Adipocyte (in vitro differentiated cells): ENCODE measurements at regions not wholly inside any gene's neighbourhood (a gene's known extent, or its start where the extent isn't known, plus 50 kb on each side); places are given as distances from the start of the nearest gene placed in this dataset.

Experiments used
- DNase-seq: peaks from one replicate; pipeline ENCODE4 v3.0.0-alpha.2; 2015; ENCODE audit warnings: low read depth
- H3K27me3 ChIP-seq: replicated peaks from 2 replicates; pipeline ENCODE4 v1.7.0; 2013; ENCODE audit warnings: mild to moderate bottlenecking, low read length, moderate library complexity; ENCODE audit not compliant: control insufficient read depth, insufficient read depth
- H3K36me3 ChIP-seq: 2 replicates; pipeline ENCODE4 v1.7.0; 2013; ENCODE audit warnings: low read length, mild to moderate bottlenecking, moderate library complexity; ENCODE audit not compliant: control insufficient read depth, insufficient read depth, severe bottlenecking
- H3K4me1 ChIP-seq: 2 replicates; pipeline ENCODE4 v1.7.0; 2013; ENCODE audit warnings: mild to moderate bottlenecking, low read length, moderate library complexity; ENCODE audit not compliant: control insufficient read depth, insufficient read depth
- H3K4me3 ChIP-seq: 2 replicates; pipeline ENCODE4 v1.7.0; 2013; ENCODE audit warnings: mild to moderate bottlenecking, low read length, moderate library complexity
- H3K9ac ChIP-seq: 2 replicates; pipeline ENCODE4 v1.7.0; 2013; ENCODE audit warnings: mild to moderate bottlenecking, low read length, moderate library complexity
- H3K9me3 ChIP-seq: 2 replicates; pipeline ENCODE4 v1.7.0; 2013; ENCODE audit warnings: mild to moderate bottlenecking, low read length, moderate library complexity; ENCODE audit not compliant: control insufficient read depth

- Histone ChIP-seq H3K4me3 (no peak overlapping the region), H3K9ac (no peak overlapping the region), H3K36me3 (no peaks in the 10 kb centered on the region), H3K9me3 (no peaks in the 10 kb centered on the region), H3K27me3 (no peaks in the 10 kb centered on the region), H3K4me1 (peaks cover 31% of the 10 kb centered on the region)
- peak; percentile 90 for DNase-seq
These were observed 369.0 kb upstream of the DYNLRB2 start for GRCh38 chr16:80171746-80172145.

- Histone ChIP-seq H3K9me3 (no peaks in the 10 kb centered on the region), H3K4me1 (peaks cover 31% of the 10 kb centered on the region), H3K27me3 (no peaks in the 10 kb centered on the region), H3K9ac (no peak overlapping the region), H3K36me3 (no peaks in the 10 kb centered on the region), H3K4me3 (no peak overlapping the region)
- DNase-seq, result no peak
These were observed 369.6 kb upstream of the DYNLRB2 start for GRCh38 chr16:80171199-80171598.

GRCh38 chr16:80167657-80168390, 373.0 kb upstream of the DYNLRB2 start:
- Histone ChIP-seq H3K9me3 (no peaks in the 10 kb centered on the region), H3K27me3 (no peaks in the 10 kb centered on the region), H3K9ac (no peak overlapping the region), H3K36me3 (no peaks in the 10 kb centered on the region), H3K4me1 (peaks cover 4% of the 10 kb centered on the region), H3K4me3 (no peak overlapping the region)
- no peak for DNase-seq

GRCh38 chr16:80166082-80166481, 374.7 kb upstream of the DYNLRB2 start:
- no peak overlapping the region for H3K9ac ChIP-seq
- no peaks in the 10 kb centered on the region for H3K27me3 ChIP-seq
- no peak for DNase-seq
- peaks cover 4% of the 10 kb centered on the region for H3K4me1 ChIP-seq
- no peaks in the 10 kb centered on the region for H3K36me3 ChIP-seq
- H3K4me3 ChIP-seq, result no peak overlapping the region
- no peaks in the 10 kb centered on the region for H3K9me3 ChIP-seq

GRCh38 chr16:80164966-80165550, 375.7 kb upstream of the DYNLRB2 start:
- DNase-seq, result no peak
- Histone ChIP-seq H3K4me1 (peaks cover 4% of the 10 kb centered on the region), H3K36me3 (no peaks in the 10 kb centered on the region), H3K4me3 (no peak overlapping the region), H3K9ac (no peak overlapping the region), H3K27me3 (no peaks in the 10 kb centered on the region), H3K9me3 (no peaks in the 10 kb centered on the region)

- Histone ChIP-seq H3K4me1 (peaks cover 4% of the 10 kb centered on the region), H3K27me3 (no peaks in the 10 kb centered on the region), H3K9me3 (no peaks in the 10 kb centered on the region), H3K9ac (no peak overlapping the region), H3K4me3 (no peak overlapping the region), H3K36me3 (no peaks in the 10 kb centered on the region)
- DNase-seq, result no peak
These were observed 377.5 kb upstream of the DYNLRB2 start for GRCh38 chr16:80163339-80163738.

- H3K4me3 ChIP-seq, result no peak overlapping the region
- H3K9ac ChIP-seq, result no peak overlapping the region
- H3K4me1 ChIP-seq, result peaks cover 4% of the 10 kb centered on the region
- no peaks in the 10 kb centered on the region for H3K27me3 ChIP-seq
- no peaks in the 10 kb centered on the region for H3K36me3 ChIP-seq
- no peaks in the 10 kb centered on the region for H3K9me3 ChIP-seq
- DNase-seq, result no peak
These were observed 378.7 kb upstream of the DYNLRB2 start for GRCh38 chr16:80161799-80162739.

GRCh38 chr16:80158766-80159165, 382.0 kb upstream of the DYNLRB2 start:
- H3K9ac ChIP-seq, result no peak overlapping the region
- H3K4me3 ChIP-seq, result no peak overlapping the region
- no peaks in the 10 kb centered on the region for H3K36me3 ChIP-seq
- H3K9me3 ChIP-seq, result no peaks in the 10 kb centered on the region
- DNase-seq, result peak; percentile 36
- no peaks in the 10 kb centered on the region for H3K27me3 ChIP-seq
- peaks cover 4% of the 10 kb centered on the region for H3K4me1 ChIP-seq

GRCh38 chr16:80151722-80152111, 389.1 kb upstream of the DYNLRB2 start:
- H3K36me3 ChIP-seq, result no peaks in the 10 kb centered on the region
- peaks cover 25% of the 10 kb centered on the region for H3K4me1 ChIP-seq
- no peak overlapping the region for H3K4me3 ChIP-seq
- no peak overlapping the region for H3K9ac ChIP-seq
- H3K27me3 ChIP-seq, result no peaks in the 10 kb centered on the region
- no peaks in the 10 kb centered on the region for H3K9me3 ChIP-seq
- no peak for DNase-seq

- DNase-seq, result peak; percentile 56
These were observed 389.6 kb upstream of the DYNLRB2 start for GRCh38 chr16:80150978-80151721.

GRCh38 chr16:80148826-80149225, 392.0 kb upstream of the DYNLRB2 start:
- H3K4me1 ChIP-seq, result peaks cover 29% of the 10 kb centered on the region
- no peak for DNase-seq

More at GRCh38 chr16:80150978-80151721, 389.6 kb upstream of the DYNLRB2 start:
- no peaks in the 10 kb centered on the region for H3K36me3 ChIP-seq
- no peak overlapping the region for H3K9ac ChIP-seq
- no peaks in the 10 kb centered on the region for H3K9me3 ChIP-seq
- peaks cover 29% of the 10 kb centered on the region for H3K4me1 ChIP-seq
- no peaks in the 10 kb centered on the region for H3K27me3 ChIP-seq
- peak overlapping the region; percentile 48 for H3K4me3 ChIP-seq

More at GRCh38 chr16:80148826-80149225, 392.0 kb upstream of the DYNLRB2 start:
- Histone ChIP-seq H3K4me3 (no peak overlapping the region), H3K9me3 (no peaks in the 10 kb centered on the region), H3K36me3 (no peaks in the 10 kb centered on the region), H3K9ac (no peak overlapping the region), H3K27me3 (no peaks in the 10 kb centered on the region)
